WERI-Rb-1 (cell line): ENCODE measurements at regions not wholly inside any gene's neighbourhood (a gene's known extent, or its start where the extent isn't known, plus 50 kb on each side); places are given as distances from the start of the nearest gene placed in this dataset.
"Not testable (repeated sequence)": the region's sequence is repeated elsewhere in the genome, so short reads cannot be mapped to it uniquely, and the experiment has no call there.

Source experiments
- DNase-seq: peaks from one replicate; pipeline ENCODE4 v3.0.0-alpha.2; 2020
- H3K27ac ChIP-seq: fragments of 250-450 bp; sonication (Bioruptor Pico); 2 replicates; pipeline ENCODE4 v1.5.1; 2020; ENCODE audit warnings: mild to moderate bottlenecking, moderate library complexity
- H3K27me3 ChIP-seq: fragments of 250-450 bp; sonication (Bioruptor Pico); 2 replicates; pipeline ENCODE4 v1.5.1; 2021; ENCODE audit warnings: mild to moderate bottlenecking, low read depth, moderate library complexity; ENCODE audit not compliant: insufficient read depth, severe bottlenecking
- H3K36me3 ChIP-seq: fragments of 250-450 bp; sonication (Bioruptor Pico); 2 replicates; pipeline ENCODE4 v1.5.1; 2020; ENCODE audit warnings: mild to moderate bottlenecking, moderate library complexity
- H3K4me3 ChIP-seq: 2 replicates; pipeline ENCODE4 v1.5.1; 2011; ENCODE audit warnings: low read depth, mild to moderate bottlenecking, control low read depth, low read length
- H3K9me3 ChIP-seq: fragments of 250-450 bp; sonication (Bioruptor Pico); 2 replicates; pipeline ENCODE4 v1.5.1; 2021; ENCODE audit warnings: mild to moderate bottlenecking, moderate library complexity; ENCODE audit not compliant: severe bottlenecking
- TF ChIP-seq, protein P1 (sequence below): IDR thresholded peaks from 2 replicates; pipeline ENCODE4 v1.5.1; 2011; ENCODE audit warnings: low read depth, mild to moderate bottlenecking, control low read depth, inconsistent platforms, low read length

DNA sequence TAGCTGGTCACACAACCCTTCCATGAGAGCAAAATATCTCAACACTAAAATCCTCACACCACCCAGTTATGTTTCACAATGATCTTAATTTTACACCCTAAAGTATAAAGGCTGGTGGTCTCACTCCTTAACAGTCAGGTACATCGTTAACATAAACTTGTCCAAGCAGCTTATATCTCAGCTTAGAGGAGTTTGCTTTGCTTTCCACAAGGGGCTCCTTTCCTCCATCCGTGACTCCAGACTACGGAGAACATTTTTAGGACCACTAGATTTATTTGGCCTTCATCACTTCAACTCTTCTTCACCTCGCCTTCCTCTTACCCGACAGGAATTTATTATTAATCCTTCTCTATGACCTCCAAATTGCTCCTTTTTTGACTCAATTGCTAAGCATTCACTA is 1014.1 kb upstream of the NUDT12 start:
- DNase-seq, result no peak
- Histone ChIP-seq H3K4me3 (no peak overlapping the region), H3K27me3 (no peaks in the 10 kb centered on the region), H3K27ac (no peak overlapping the region), H3K36me3 (no peaks in the 10 kb centered on the region), H3K9me3 (no peaks in the 10 kb centered on the region)
- TF ChIP-seq, protein P1, sequence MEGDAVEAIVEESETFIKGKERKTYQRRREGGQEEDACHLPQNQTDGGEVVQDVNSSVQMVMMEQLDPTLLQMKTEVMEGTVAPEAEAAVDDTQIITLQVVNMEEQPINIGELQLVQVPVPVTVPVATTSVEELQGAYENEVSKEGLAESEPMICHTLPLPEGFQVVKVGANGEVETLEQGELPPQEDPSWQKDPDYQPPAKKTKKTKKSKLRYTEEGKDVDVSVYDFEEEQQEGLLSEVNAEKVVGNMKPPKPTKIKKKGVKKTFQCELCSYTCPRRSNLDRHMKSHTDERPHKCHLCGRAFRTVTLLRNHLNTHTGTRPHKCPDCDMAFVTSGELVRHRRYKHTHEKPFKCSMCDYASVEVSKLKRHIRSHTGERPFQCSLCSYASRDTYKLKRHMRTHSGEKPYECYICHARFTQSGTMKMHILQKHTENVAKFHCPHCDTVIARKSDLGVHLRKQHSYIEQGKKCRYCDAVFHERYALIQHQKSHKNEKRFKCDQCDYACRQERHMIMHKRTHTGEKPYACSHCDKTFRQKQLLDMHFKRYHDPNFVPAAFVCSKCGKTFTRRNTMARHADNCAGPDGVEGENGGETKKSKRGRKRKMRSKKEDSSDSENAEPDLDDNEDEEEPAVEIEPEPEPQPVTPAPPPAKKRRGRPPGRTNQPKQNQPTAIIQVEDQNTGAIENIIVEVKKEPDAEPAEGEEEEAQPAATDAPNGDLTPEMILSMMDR, result no peak

DNA sequence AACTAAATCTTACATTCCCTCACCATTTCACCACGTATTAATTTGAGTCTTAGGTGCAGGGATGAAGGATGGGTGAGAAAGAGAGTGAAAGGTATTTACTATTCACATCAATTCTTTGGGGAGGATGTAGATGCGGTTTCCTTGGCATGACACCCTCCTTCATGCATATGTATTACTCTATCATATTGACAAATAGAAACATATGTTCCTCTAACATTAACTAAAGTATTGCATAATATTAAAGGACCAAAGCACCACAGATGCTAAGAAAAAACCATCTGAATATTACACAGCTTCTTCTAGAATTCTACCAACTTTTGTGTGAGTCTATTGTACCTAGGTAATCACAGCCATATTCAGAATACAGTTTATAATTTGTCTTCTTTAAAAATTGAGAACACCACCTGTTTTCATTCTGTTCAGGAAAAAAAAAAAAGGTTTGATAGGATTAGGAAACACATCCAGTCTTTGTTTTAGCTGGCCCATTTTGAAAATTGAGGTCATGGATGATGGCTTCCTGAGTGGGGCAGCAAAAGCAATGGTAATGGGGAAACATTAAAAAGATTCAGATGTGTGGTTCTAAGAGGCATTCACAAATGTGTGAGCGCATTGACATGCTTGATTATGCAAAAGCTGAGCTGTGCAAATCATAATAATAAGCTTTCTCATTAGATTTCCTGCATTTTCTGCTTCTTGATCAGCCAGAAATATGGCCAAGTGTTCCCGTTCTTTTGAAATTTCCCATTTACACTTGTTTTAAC is 1011.5 kb upstream of the NUDT12 start:
- H3K27ac ChIP-seq, result no peak overlapping the region
- DNase-seq, result no peak
- H3K36me3 ChIP-seq, result no peaks in the 10 kb centered on the region
- TF ChIP-seq, protein P1, result no peak
- no peaks in the 10 kb centered on the region for H3K27me3 ChIP-seq
- no peak overlapping the region for H3K4me3 ChIP-seq
- no peaks in the 10 kb centered on the region for H3K9me3 ChIP-seq

DNA sequence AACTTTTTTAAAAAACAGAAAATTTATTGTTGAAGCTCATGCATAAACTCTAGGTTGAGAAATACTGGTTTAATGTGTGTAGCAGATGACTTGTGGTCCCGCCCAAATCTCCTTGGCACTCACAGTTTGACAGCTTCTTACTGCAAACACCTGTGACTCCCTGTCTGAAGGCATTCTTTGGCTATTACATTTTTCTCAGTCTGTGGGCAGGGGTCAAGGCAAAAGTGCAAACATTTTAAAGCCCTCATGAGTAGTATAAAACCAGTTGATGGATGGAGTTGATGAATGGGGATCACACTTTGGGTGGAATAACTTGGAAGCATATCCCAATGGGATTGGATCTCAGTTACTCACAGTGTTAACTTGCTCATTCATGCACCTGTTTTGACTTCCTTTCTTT is 1007.0 kb upstream of the NUDT12 start:
- DNase-seq, result no peak
- no peak overlapping the region for H3K27ac ChIP-seq
- TF ChIP-seq, protein P1, result no peak

DNA sequence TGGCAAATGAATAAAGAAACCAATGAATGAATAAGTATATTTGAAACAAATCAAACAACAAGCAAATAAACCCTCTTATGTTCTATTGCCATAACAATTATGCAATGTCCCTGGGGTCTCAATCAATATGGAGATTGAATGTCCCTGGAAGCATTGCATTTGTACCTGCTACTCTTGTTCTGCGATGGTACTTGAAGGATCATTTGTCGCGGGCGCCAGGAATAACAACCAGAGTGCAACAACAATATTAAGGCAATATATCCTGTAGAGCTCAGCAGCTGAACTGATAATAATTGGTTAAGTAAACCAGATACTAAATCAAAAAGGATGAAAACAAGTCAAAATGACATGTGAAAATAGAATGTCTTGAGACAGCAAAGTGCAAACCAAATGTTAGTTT is 1001.9 kb upstream of the NUDT12 start:
- Histone ChIP-seq H3K36me3 (no peaks in the 10 kb centered on the region), H3K27me3 (no peaks in the 10 kb centered on the region), H3K9me3 (no peaks in the 10 kb centered on the region), H3K27ac (no peak overlapping the region), H3K4me3 (no peak overlapping the region)
- no peak for DNase-seq
- TF ChIP-seq, protein P1, result no peak

More for the DNA sequence above, 1007.0 kb upstream of the NUDT12 start:
- no peaks in the 10 kb centered on the region for H3K9me3 ChIP-seq
- H3K36me3 ChIP-seq, result no peaks in the 10 kb centered on the region
- no peaks in the 10 kb centered on the region for H3K27me3 ChIP-seq
- no peak overlapping the region for H3K4me3 ChIP-seq

DNA sequence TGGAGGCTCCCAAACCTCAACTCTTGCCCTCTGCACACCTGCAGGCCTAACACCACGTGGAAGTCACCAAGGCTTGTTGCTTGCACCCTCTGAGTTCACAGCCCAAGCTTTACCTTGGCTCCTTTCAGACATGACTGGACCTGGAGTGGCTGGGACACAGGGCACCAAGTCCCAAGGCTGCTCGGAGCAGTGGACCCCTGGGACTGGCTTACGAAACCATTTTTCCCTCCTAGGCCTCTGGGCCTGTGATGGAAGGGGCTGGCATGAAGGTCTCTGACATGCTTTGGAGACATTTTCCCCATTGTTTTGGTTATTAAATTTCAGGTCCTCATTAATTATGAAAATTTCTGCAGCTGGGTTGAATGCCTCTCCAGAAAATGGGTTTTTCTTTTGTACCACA is 994.4 kb upstream of the NUDT12 start:
- H3K9me3 ChIP-seq, result no peaks in the 10 kb centered on the region
- no peak for DNase-seq
- H3K27ac ChIP-seq, result no peak overlapping the region
- no peaks in the 10 kb centered on the region for H3K27me3 ChIP-seq
- TF ChIP-seq, protein P1, result no peak
- no peaks in the 10 kb centered on the region for H3K36me3 ChIP-seq
- no peak overlapping the region for H3K4me3 ChIP-seq

DNA sequence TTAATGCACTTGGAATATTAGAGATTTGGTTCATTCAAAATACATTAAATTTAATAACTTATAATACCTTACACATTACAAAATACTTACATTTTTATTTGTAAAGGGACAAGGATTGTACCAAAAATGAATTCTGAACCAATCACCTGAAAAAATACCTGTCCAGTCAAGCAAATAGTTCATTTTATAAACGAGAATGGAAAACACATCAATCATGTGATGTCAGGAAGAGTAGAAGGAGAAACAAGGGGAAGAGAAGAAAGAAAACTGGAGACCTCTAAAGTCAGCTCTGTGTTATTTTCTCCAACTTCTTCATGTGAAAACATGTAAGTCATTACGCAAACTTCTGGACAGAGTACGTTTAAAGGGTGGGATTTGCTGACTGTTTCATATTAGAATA is 989.0 kb upstream of the NUDT12 start:
- DNase-seq, result no peak
- Histone ChIP-seq H3K27ac (no peak overlapping the region), H3K9me3 (no peaks in the 10 kb centered on the region), H3K36me3 (no peaks in the 10 kb centered on the region), H3K4me3 (no peak overlapping the region), H3K27me3 (no peaks in the 10 kb centered on the region)
- TF ChIP-seq, protein P1, result no peak

DNA sequence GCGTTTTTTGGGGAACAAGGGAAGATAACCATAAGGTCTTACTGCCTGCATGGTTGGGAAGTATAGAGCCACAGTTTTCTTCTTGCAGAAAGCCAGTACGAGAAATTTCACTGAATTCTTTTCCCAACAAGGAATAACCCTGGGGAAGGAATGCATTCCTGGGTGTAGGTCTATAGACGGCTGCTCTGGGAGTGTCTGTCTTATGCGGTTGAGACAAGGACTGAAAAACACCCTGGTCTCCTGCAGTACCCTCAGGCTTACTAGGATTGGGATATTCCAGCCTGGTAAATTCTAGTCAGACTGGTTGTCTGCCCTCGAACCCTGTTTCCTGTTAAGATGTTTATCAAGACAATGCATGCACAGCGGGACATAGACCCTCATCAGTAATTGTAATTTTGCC is 984.3 kb upstream of the NUDT12 start:
- H3K4me3 ChIP-seq, DNase-seq, H3K36me3 ChIP-seq, H3K9me3 ChIP-seq, H3K27me3 ChIP-seq, H3K27ac ChIP-seq: not testable (repeated sequence)
